Astrocyte (in vitro differentiated cells and primary cell): ENCODE measurements at regions not wholly inside any gene's neighbourhood (a gene's known extent, or its start where the extent isn't known, plus 50 kb on each side); places are given as distances from the start of the nearest gene placed in this dataset.
"Not testable (repeated sequence)": the region's sequence is repeated elsewhere in the genome, so short reads cannot be mapped to it uniquely, and the experiment has no call there.

Source experiments
- DNase-seq: peaks from one replicate; pipeline ENCODE4 v3.0.0-alpha.2; 2010; ENCODE audit warnings: low read depth
- FAIRE-seq: peaks from 2 replicates; lab custom pipeline; 2011; peaks lifted over from hg19 to GRCh38; lab: Jason Lieb, UNC
- H2AFZ ChIP-seq: 2 replicates; pipeline ENCODE4 v1.6.0; 2012; ENCODE audit warnings: low read depth, low read length, inconsistent platforms
- H3K27ac ChIP-seq: 2 replicates; pipeline ENCODE4 v1.5.1; 2011; ENCODE audit warnings: low read depth, low read length, inconsistent platforms
- H3K27me3 ChIP-seq: 2 replicates; pipeline ENCODE4 v1.6.0; 2011; ENCODE audit warnings: low read length, inconsistent platforms; ENCODE audit not compliant: insufficient read depth
- H3K36me3 ChIP-seq: 2 replicates; pipeline ENCODE4 v1.5.1; 2011; ENCODE audit warnings: low read length, inconsistent platforms; ENCODE audit not compliant: insufficient read depth
- H3K4me1 ChIP-seq: 2 replicates; pipeline ENCODE4 v1.5.1; 2011; ENCODE audit warnings: low read length, inconsistent platforms; ENCODE audit not compliant: insufficient read depth
- H3K4me2 ChIP-seq: 2 replicates; pipeline ENCODE4 v1.6.0; 2012; ENCODE audit warnings: low read length, inconsistent platforms
- H3K4me3 ChIP-seq: 2 replicates; pipeline ENCODE4 v1.5.1; 2011; ENCODE audit warnings: low read depth, mild to moderate bottlenecking, low read length, inconsistent platforms; ENCODE audit not compliant: insufficient read depth
- H3K79me2 ChIP-seq: 2 replicates; pipeline ENCODE4 v1.6.0; 2012; ENCODE audit warnings: mild to moderate bottlenecking, low read length, inconsistent platforms; ENCODE audit not compliant: insufficient read depth
- H3K9ac ChIP-seq: 2 replicates; pipeline ENCODE4 v1.6.0; 2012; ENCODE audit warnings: mild to moderate bottlenecking, low read length, inconsistent platforms
- H3K9me3 ChIP-seq: 2 replicates; pipeline ENCODE4 v1.5.1; 2012; ENCODE audit warnings: low read depth, mild to moderate bottlenecking, low read length, inconsistent platforms; ENCODE audit not compliant: insufficient read depth
- H4K20me1 ChIP-seq: 2 replicates; pipeline ENCODE4 v1.6.0; 2012; ENCODE audit warnings: low read length, inconsistent platforms; ENCODE audit not compliant: insufficient read depth
- H3K27ac Mint-ChIP-seq: one replicate; pipeline ENCODE4 v1.8.0; 2021; ENCODE audit warnings: mild to moderate bottlenecking, mixed read lengths; ENCODE audit not compliant: unreplicated experiment
- H3K27me3 Mint-ChIP-seq: one replicate; pipeline ENCODE4 v1.8.0; 2021; ENCODE audit warnings: low read depth, mixed read lengths; ENCODE audit not compliant: unreplicated experiment
- H3K36me3 Mint-ChIP-seq: one replicate; pipeline ENCODE4 v1.8.0; 2021; ENCODE audit warnings: low read depth, mixed read lengths; ENCODE audit not compliant: unreplicated experiment
- H3K4me1 Mint-ChIP-seq: one replicate; pipeline ENCODE4 v1.8.0; 2021; ENCODE audit warnings: low read depth, mixed read lengths; ENCODE audit not compliant: unreplicated experiment
- H3K4me3 Mint-ChIP-seq: one replicate; pipeline ENCODE4 v1.8.0; 2021; ENCODE audit warnings: mild to moderate bottlenecking, moderate library complexity, mixed read lengths; ENCODE audit not compliant: unreplicated experiment
- H3K9me3 Mint-ChIP-seq: one replicate; pipeline ENCODE4 v1.8.0; 2021; ENCODE audit warnings: mild to moderate bottlenecking, mixed read lengths; ENCODE audit not compliant: unreplicated experiment
- EZH2 ChIP-seq: IDR thresholded peaks from 2 replicates; pipeline ENCODE4 v1.6.1; 2012; ENCODE audit warnings: mild to moderate bottlenecking, low read length, inconsistent platforms; ENCODE audit not compliant: insufficient read depth
- TF ChIP-seq, protein P1 (sequence below): IDR thresholded peaks from 2 replicates; pipeline ENCODE4 v1.5.1; 2011; ENCODE audit warnings: low read depth, mild to moderate bottlenecking, inconsistent platforms, low read length, moderate library complexity; ENCODE audit not compliant: insufficient read depth

DNA sequence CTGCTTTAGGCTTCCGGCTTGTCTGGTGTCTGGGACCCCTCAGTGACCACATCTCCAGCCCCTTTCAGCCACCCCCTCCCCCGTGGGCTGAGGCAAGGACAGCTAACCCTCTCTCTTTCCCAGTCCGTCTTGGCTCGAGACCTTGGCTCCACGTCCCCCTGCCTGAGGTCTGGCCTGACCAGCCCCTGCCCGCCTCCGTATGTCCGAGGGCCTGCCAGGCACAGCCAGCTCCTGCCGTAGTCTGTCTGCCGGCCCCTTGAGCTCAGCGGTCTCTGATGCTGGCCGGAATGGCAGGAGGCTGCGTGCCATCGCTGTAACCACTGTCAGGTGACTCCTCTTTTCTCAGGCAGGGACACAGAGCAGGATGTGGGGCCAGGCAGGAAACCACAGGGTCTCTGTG lies 73.3 kb upstream of the LRPAP1 start:
- H3K9ac ChIP-seq, result no peak overlapping the region
- no peak overlapping the region for H2AFZ ChIP-seq
- Mint-ChIP-seq H3K4me1 (no peaks in the 10 kb centered on the region), H3K9me3 (peaks cover 8% of the 10 kb centered on the region), H3K27ac (no peak overlapping the region), H3K4me3 (no peak overlapping the region), H3K27me3 (peaks cover 23% of the 10 kb centered on the region), H3K36me3 (no peaks in the 10 kb centered on the region)
- H3K27me3 ChIP-seq, result no peaks in the 10 kb centered on the region
- H3K9me3 ChIP-seq, result peaks cover 4% of the 10 kb centered on the region
- no peaks in the 10 kb centered on the region for H3K4me1 ChIP-seq
- DNase-seq (no peak), FAIRE-seq (no peak)
- H3K4me2 ChIP-seq, result no peak overlapping the region
- no peaks in the 10 kb centered on the region for H3K79me2 ChIP-seq
- TF ChIP-seq, protein P1, sequence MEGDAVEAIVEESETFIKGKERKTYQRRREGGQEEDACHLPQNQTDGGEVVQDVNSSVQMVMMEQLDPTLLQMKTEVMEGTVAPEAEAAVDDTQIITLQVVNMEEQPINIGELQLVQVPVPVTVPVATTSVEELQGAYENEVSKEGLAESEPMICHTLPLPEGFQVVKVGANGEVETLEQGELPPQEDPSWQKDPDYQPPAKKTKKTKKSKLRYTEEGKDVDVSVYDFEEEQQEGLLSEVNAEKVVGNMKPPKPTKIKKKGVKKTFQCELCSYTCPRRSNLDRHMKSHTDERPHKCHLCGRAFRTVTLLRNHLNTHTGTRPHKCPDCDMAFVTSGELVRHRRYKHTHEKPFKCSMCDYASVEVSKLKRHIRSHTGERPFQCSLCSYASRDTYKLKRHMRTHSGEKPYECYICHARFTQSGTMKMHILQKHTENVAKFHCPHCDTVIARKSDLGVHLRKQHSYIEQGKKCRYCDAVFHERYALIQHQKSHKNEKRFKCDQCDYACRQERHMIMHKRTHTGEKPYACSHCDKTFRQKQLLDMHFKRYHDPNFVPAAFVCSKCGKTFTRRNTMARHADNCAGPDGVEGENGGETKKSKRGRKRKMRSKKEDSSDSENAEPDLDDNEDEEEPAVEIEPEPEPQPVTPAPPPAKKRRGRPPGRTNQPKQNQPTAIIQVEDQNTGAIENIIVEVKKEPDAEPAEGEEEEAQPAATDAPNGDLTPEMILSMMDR, result no peak
- TF ChIP-seq EZH2, result no peak
- H3K4me3 ChIP-seq, result no peak overlapping the region
- H4K20me1 ChIP-seq, result no peaks in the 10 kb centered on the region
- no peak overlapping the region for H3K27ac ChIP-seq
- no peaks in the 10 kb centered on the region for H3K36me3 ChIP-seq

DNA sequence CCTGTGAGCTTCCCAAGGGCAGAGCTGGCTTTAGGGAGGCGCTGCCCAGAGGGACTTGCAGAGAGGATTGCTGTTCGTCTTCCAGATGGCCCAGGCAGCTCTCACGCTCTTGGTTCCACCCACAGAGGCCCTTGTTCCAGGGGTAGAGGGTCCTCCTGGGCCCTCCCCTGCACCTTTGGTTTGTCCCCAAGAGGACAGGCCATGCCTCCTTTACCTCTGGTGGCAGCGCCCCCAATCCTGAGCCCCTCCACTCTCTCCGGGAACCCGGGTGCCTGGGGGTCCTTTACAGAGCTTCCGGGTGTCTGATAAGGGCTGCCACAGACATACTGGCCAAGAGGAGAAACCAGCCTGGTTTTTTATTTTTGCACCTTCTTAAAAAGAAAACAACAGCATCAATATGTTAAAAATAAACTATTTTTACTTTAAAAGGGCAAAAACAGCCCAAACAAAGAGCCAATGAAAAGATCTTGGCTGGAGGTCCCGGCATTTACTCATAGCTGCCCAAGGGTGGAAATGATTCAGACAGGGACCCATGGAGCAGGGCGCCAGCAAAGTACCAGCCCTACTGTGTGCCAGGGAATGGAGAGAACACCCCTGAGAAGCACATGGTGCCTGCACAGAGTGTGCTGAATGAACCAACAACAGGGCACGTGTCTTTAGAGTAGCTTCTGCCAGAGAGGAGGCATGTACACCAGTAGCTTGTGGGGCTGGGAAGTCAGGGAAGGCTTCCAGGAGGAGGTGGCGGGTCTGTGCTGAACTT lies 70.8 kb upstream of the LRPAP1 start:
- not testable (repeated sequence) for H3K27ac ChIP-seq, H3K4me3 ChIP-seq, H3K9ac ChIP-seq, H3K36me3 ChIP-seq, H3K9me3 Mint-ChIP-seq, FAIRE-seq, DNase-seq, H2AFZ ChIP-seq, H3K79me2 ChIP-seq, H3K4me1 Mint-ChIP-seq, H4K20me1 ChIP-seq, H3K4me2 ChIP-seq, H3K4me3 Mint-ChIP-seq, H3K27me3 ChIP-seq, H3K27ac Mint-ChIP-seq, H3K36me3 Mint-ChIP-seq, H3K4me1 ChIP-seq
- H3K9me3 ChIP-seq, result peaks cover 14% of the 10 kb centered on the region
- peaks cover 14% of the 10 kb centered on the region for H3K27me3 Mint-ChIP-seq

DNA sequence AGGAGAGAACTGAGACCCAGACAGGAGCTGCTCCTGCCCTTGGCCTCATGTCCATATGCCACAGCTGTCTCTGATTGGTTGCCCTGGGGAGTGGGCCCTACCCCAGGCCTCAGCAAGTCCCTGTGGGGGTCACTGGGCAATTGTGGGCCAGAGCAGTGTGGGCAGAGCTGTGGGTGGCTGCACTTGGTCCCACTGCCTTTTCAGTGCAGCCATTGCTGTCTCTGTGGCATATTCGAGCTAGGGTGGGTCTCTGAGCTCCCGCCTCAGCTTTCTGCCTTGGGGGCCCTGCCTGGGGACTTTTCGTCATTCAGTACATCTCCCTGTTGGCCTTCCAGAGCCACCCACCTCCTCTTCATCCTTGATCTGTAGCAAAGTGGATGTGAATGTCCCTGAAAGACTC lies 69.8 kb upstream of the LRPAP1 start:
- no peak overlapping the region for H3K27ac ChIP-seq
- no peaks in the 10 kb centered on the region for H3K79me2 ChIP-seq
- Mint-ChIP-seq H3K27me3 (peaks cover 7% of the 10 kb centered on the region), H3K9me3 (peaks cover 6% of the 10 kb centered on the region), H3K27ac (no peak overlapping the region), H3K4me1 (no peaks in the 10 kb centered on the region), H3K4me3 (no peak overlapping the region), H3K36me3 (no peaks in the 10 kb centered on the region)
- no peaks in the 10 kb centered on the region for H3K4me1 ChIP-seq
- DNase-seq, result no peak
- H2AFZ ChIP-seq, result no peak overlapping the region
- no peaks in the 10 kb centered on the region for H3K27me3 ChIP-seq
- TF ChIP-seq, protein P1, result no peak
- no peak for TF ChIP-seq EZH2
- FAIRE-seq, result no peak
- H3K9me3 ChIP-seq, result peaks cover 14% of the 10 kb centered on the region
- H4K20me1 ChIP-seq, result no peaks in the 10 kb centered on the region
- no peak overlapping the region for H3K4me3 ChIP-seq
- H3K9ac ChIP-seq, result no peak overlapping the region
- H3K36me3 ChIP-seq, result no peaks in the 10 kb centered on the region
- H3K4me2 ChIP-seq, result no peak overlapping the region

DNA sequence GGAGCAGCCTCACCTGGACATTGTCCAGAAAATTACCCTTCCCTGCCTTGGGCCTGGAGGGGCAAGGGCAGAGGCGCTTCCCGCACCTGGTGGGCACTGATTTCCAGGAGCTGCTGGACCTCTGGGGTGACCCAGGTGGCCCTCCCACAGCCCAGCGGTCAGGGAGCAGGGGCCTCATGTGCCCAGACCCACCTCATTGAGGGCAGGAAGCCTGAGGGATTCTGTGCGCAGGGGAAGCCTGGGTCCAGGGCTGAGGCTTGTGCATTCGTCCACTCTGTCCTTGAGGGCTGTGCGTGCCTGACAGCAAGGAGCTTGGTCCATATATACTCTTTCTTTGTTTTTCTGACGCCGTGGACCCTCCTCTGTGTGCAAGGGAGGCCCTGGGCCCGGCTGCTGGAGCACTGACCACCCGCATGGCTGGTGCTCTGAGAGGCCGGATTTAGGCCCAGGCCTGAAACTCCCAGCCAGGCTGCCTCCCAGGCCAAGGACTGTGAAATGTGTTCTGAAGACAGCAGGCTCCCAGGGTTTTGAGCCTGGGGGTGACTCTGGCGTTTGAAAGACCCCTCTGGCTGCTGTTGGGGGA lies 69.0 kb upstream of the LRPAP1 start:
- H3K9me3 ChIP-seq, result peaks cover 14% of the 10 kb centered on the region
- not testable (repeated sequence) for FAIRE-seq, H3K4me2 ChIP-seq, H3K4me3 Mint-ChIP-seq, H3K4me1 ChIP-seq, H4K20me1 ChIP-seq, H3K4me1 Mint-ChIP-seq, H3K36me3 ChIP-seq, H3K9ac ChIP-seq, H3K27me3 ChIP-seq, H3K27ac Mint-ChIP-seq, H3K9me3 Mint-ChIP-seq, H3K79me2 ChIP-seq, H3K4me3 ChIP-seq, H2AFZ ChIP-seq, H3K27ac ChIP-seq, DNase-seq, H3K36me3 Mint-ChIP-seq
- H3K27me3 Mint-ChIP-seq, result peaks cover 14% of the 10 kb centered on the region
